ENCODE measurements at regions not wholly inside any gene's neighbourhood (a gene's known extent, or its start where the extent isn't known, plus 50 kb on each side); places are given as distances from the start of the nearest gene placed in this dataset.

- in situ Hi-C loops (cut with MboI; ENCODE audit: low pct_unique_long_range_greater_than_20kb in 2 of 9, low sequenced_read_pairs in 9 of 9, unreplicated experiment in 9 of 9) = loop anchor here in 2 of 9 experiments (25.0 kb wide), 2 partner anchors 105 to 180 kb away; no protein-coding TSS in a partner anchor
- 62 to 100% (median 92%) methylated on average over 1 to 2 of the region's 2 CpGs for WGBS, 10 experiments
- H3K27ac ChIP-seq = no peak overlapping the region
- H3K4me3 ChIP-seq = no peak overlapping the region
- no peaks in the 10 kb centered on the region for H3K4me1 ChIP-seq (replicated peaks in 1 of 2)
- no peak for ATAC-seq (replicated peaks in 6 of 8)
These were observed 702.7 kb downstream of the EPM2A start for GRCh38 chr6:145032562-145033145.

- in situ Hi-C loops (cut with MboI; ENCODE audit: low pct_unique_long_range_greater_than_20kb in 2 of 9, low sequenced_read_pairs in 9 of 9, unreplicated experiment in 9 of 9) = loop anchor here in 2 of 9 experiments (25.0 kb wide), 2 partner anchors 103 to 178 kb away; no protein-coding TSS in a partner anchor
- H3K4me1 ChIP-seq (replicated peaks in 1 of 2) = peaks cover 0 to 3% of the 10 kb centered on the region in 2 donors
These were observed 700.7 kb downstream of the EPM2A start for GRCh38 chr6:145034664-145035063.

GRCh38 chr6:145036236-145036635 is 699.1 kb downstream of the EPM2A start:
- in situ Hi-C loops (cut with MboI; ENCODE audit: low pct_unique_long_range_greater_than_20kb in 2 of 9, low sequenced_read_pairs in 9 of 9, unreplicated experiment in 9 of 9) = loop anchor here in 2 of 9 experiments (25.0 kb wide), 2 partner anchors 101 to 176 kb away; no protein-coding TSS in a partner anchor
- Histone ChIP-seq H3K4me3 (no peak overlapping the region), H3K27ac (no peak overlapping the region), H3K4me1 (replicated peaks in 1 of 2) (peaks cover 0 to 3% of the 10 kb centered on the region in 2 donors)
- no peak for ATAC-seq (replicated peaks in 6 of 8)
- 57 to 100% (median 96%) methylated on average over 1 to 5 of the region's 5 CpGs; no CpG with 5 or more reads in 1 of the 10 experiments for WGBS, 10 experiments

More at GRCh38 chr6:145034664-145035063, 700.7 kb downstream of the EPM2A start:
- no peak overlapping the region for H3K4me3 ChIP-seq
- no peak overlapping the region for H3K27ac ChIP-seq
- peak in 2 of 8 experiments; percentile 77 to 89 for ATAC-seq (replicated peaks in 6 of 8)

- Histone ChIP-seq H3K4me1 (replicated peaks in 1 of 2) (peaks cover 0 to 3% of the 10 kb centered on the region in 2 donors), H3K4me3 (no peak overlapping the region), H3K27ac (no peak overlapping the region)
- 40 to 100% (median 85%) methylated on average over 1 to 3 of the region's 3 CpGs; no CpG with 5 or more reads in 2 of the 10 experiments for WGBS, 10 experiments
- in situ Hi-C loops (cut with MboI; ENCODE audit: low pct_unique_long_range_greater_than_20kb in 2 of 9, low sequenced_read_pairs in 9 of 9, unreplicated experiment in 9 of 9) = loop anchor here in 2 of 9 experiments (25.0 kb wide), 2 partner anchors 100 to 175 kb away; no protein-coding TSS in a partner anchor
- peak in 2 of 8 experiments; percentile 40 to 64 for ATAC-seq (replicated peaks in 6 of 8)
These were observed 698.3 kb downstream of the EPM2A start for GRCh38 chr6:145036848-145037567.

GRCh38 chr6:145042559-145042958 is 692.8 kb downstream of the EPM2A start:
- Histone ChIP-seq H3K27ac (no peak overlapping the region), H3K4me3 (no peak overlapping the region), H3K4me1 (replicated peaks in 1 of 2) (peaks cover 0 to 3% of the 10 kb centered on the region in 2 donors)
- ATAC-seq (replicated peaks in 6 of 8) = no peak
- in situ Hi-C loops (cut with MboI; ENCODE audit: low pct_unique_long_range_greater_than_20kb in 2 of 9, low sequenced_read_pairs in 9 of 9, unreplicated experiment in 9 of 9) = loop anchor here in 2 of 9 experiments (25.0 kb wide), 2 partner anchors 95 to 170 kb away; no protein-coding TSS in a partner anchor
- 83 to 100% (median 90%) methylated on average over 1 to 5 of the region's 5 CpGs; no CpG with 5 or more reads in 1 of the 10 experiments for WGBS, 10 experiments

- Histone ChIP-seq H3K4me1 (replicated peaks in 1 of 2) (no peaks in the 10 kb centered on the region), H3K4me3 (no peak overlapping the region), H3K27ac (no peak overlapping the region)
- 76 to 100% (median 83%) methylated on average over 1 to 5 of the region's 5 CpGs; no CpG with 5 or more reads in 4 of the 10 experiments for WGBS, 10 experiments
- in situ Hi-C loops (cut with MboI; ENCODE audit: low pct_unique_long_range_greater_than_20kb in 2 of 9, low sequenced_read_pairs in 9 of 9, unreplicated experiment in 9 of 9) = loop anchor here in 2 of 9 experiments (25.0 kb wide), 2 partner anchors 93 to 168 kb away; no protein-coding TSS in a partner anchor
- no peak for ATAC-seq (replicated peaks in 6 of 8)
These were observed 691.3 kb downstream of the EPM2A start for GRCh38 chr6:145043926-145044500.

GRCh38 chr6:145044641-145045246 is 690.6 kb downstream of the EPM2A start:
- no peaks in the 10 kb centered on the region for H3K4me1 ChIP-seq (replicated peaks in 1 of 2)
- H3K4me3 ChIP-seq = no peak overlapping the region
- WGBS, 10 experiments = 0 to 86% (median 44%) methylated on average over 1 to 3 of the region's 3 CpGs; no CpG with 5 or more reads in 1 of the 10 experiments
- H3K27ac ChIP-seq = no peak overlapping the region
- in situ Hi-C loops (cut with MboI; ENCODE audit: low pct_unique_long_range_greater_than_20kb in 2 of 9, low sequenced_read_pairs in 9 of 9, unreplicated experiment in 9 of 9) = loop anchor here in 2 of 9 experiments (25.0 kb wide), 2 partner anchors 93 to 168 kb away; no protein-coding TSS in a partner anchor
- ATAC-seq (replicated peaks in 6 of 8) = peak in 1 of 8 experiments; percentile 66

GRCh38 chr6:145045582-145045981 is 689.7 kb downstream of the EPM2A start:
- in situ Hi-C loops (cut with MboI; ENCODE audit: low pct_unique_long_range_greater_than_20kb in 2 of 9, low sequenced_read_pairs in 9 of 9, unreplicated experiment in 9 of 9) = loop anchor here in 2 of 9 experiments (25.0 kb wide), 2 partner anchors 92 to 167 kb away; no protein-coding TSS in a partner anchor
- H3K4me1 ChIP-seq (replicated peaks in 1 of 2) = no peaks in the 10 kb centered on the region
- ATAC-seq (replicated peaks in 6 of 8) = no peak

GRCh38 chr6:145047891-145048290 is 687.4 kb downstream of the EPM2A start:
- WGBS, 10 experiments = 79 to 100% (median 90%) methylated on average over 3 to 4 of the region's 4 CpGs
- in situ Hi-C loops (cut with MboI; ENCODE audit: low pct_unique_long_range_greater_than_20kb in 2 of 9, low sequenced_read_pairs in 9 of 9, unreplicated experiment in 9 of 9) = loop anchor here in 2 of 9 experiments (25.0 kb wide), 2 partner anchors 89 to 164 kb away; no protein-coding TSS in a partner anchor
- no peak for ATAC-seq (replicated peaks in 6 of 8)
- Histone ChIP-seq H3K27ac (no peak overlapping the region), H3K4me1 (replicated peaks in 1 of 2) (peaks cover 0 to 3% of the 10 kb centered on the region in 2 donors), H3K4me3 (no peak overlapping the region)

More at GRCh38 chr6:145045582-145045981, 689.7 kb downstream of the EPM2A start:
- Histone ChIP-seq H3K4me3 (no peak overlapping the region), H3K27ac (no peak overlapping the region)

- ATAC-seq (replicated peaks in 6 of 8) = peak in 2 of 8 experiments; percentile 28 to 41
- Histone ChIP-seq H3K27ac (no peak overlapping the region), H3K4me3 (no peak overlapping the region), H3K4me1 (replicated peaks in 1 of 2) (peaks cover 0 to 3% of the 10 kb centered on the region in 2 donors)
- 0 to 90% (median 79%) methylated on average over 1 to 2 of the region's 2 CpGs; no CpG with 5 or more reads in 2 of the 10 experiments for WGBS, 10 experiments
- in situ Hi-C loops (cut with MboI; ENCODE audit: low pct_unique_long_range_greater_than_20kb in 2 of 9, low sequenced_read_pairs in 9 of 9, unreplicated experiment in 9 of 9) = no loop called here
These were observed 683.7 kb downstream of the EPM2A start for GRCh38 chr6:145051661-145052060.

GRCh38 chr6:145055567-145055966 is 679.8 kb downstream of the EPM2A start:
- H3K4me3 ChIP-seq = no peak overlapping the region
- peaks cover 0 to 3% of the 10 kb centered on the region in 2 donors for H3K4me1 ChIP-seq (replicated peaks in 1 of 2)
- no peak overlapping the region for H3K27ac ChIP-seq
- 67 to 100% (median 100%) methylated on average over 1 of the region's 1 CpG; no CpG with 5 or more reads in 3 of the 10 experiments for WGBS, 10 experiments
- ATAC-seq (replicated peaks in 6 of 8) = no peak
- in situ Hi-C loops (cut with MboI; ENCODE audit: low pct_unique_long_range_greater_than_20kb in 2 of 9, low sequenced_read_pairs in 9 of 9, unreplicated experiment in 9 of 9) = no loop called here

GRCh38 chr6:145060714-145061113 is 674.6 kb downstream of the EPM2A start:
- H3K4me1 ChIP-seq (replicated peaks in 1 of 2) = no peaks in the 10 kb centered on the region
- 40 to 100% (median 75%) methylated on average over 1 of the region's 1 CpG; no CpG with 5 or more reads in 5 of the 10 experiments for WGBS, 10 experiments
- ATAC-seq (replicated peaks in 6 of 8) = no peak
- no peak overlapping the region for H3K27ac ChIP-seq
- in situ Hi-C loops (cut with MboI; ENCODE audit: low pct_unique_long_range_greater_than_20kb in 2 of 9, low sequenced_read_pairs in 9 of 9, unreplicated experiment in 9 of 9) = no loop called here
- H3K4me3 ChIP-seq = no peak overlapping the region

Measured in motor neuron (in vitro differentiated cells).